HepG2 (cell line): ENCODE measurements at regions not wholly inside any gene's neighbourhood (a gene's known extent, or its start where the extent isn't known, plus 50 kb on each side); places are given as distances from the start of the nearest gene placed in this dataset.

Source experiments
- ATAC-seq: fragments of 200-7000 bp; cut with Tn5 transposase; 3 replicates; pipeline ENCODE4 v1.9.1; 2020; ENCODE audit warnings: mild to moderate bottlenecking, moderate library complexity
- BruUV-seq: library from RNA; stranded (reverse); fragments of 400-500 nt; replicated peaks from 2 replicates; lab custom pipeline; 2021; lab: Mats Ljungman, UMichigan
- CTCF ChIA-PET: fragments of 300-600 bp; formaldehyde crosslinking; extraction: SDS; loops from one replicate; lab custom pipeline; 2021; ENCODE audit warnings: low total read pairs, inconsistent platforms, low intra/inter-chr PET ratio; lab: Yijun Ruan, JAX
- POLR2A ChIA-PET: fragments of 350-600 bp; sonication (Branson Sonifier 250); formaldehyde crosslinking; loops from one replicate; lab custom pipeline; 2020; ENCODE audit warnings: antibody characterized with exemption, inconsistent platforms; lab: Yijun Ruan, JAX
- DNase-seq: peaks from one replicate; pipeline ENCODE4 v3.0.0-alpha.2; 2015; ENCODE audit warnings: low spot score
- FAIRE-seq: peaks from 3 replicates; lab custom pipeline; 2011; peaks lifted over from hg19 to GRCh38; lab: Jason Lieb, UNC
- H2AFZ ChIP-seq: one replicate; pipeline ENCODE4 v1.6.1; 2011; ENCODE audit warnings: low read length, inconsistent platforms
- H3K27ac ChIP-seq: fragments of 300-600 bp; 3 replicates; pipeline ENCODE4 v1.8.0; 2011; ENCODE audit warnings: mixed run types, mild to moderate bottlenecking, mixed read lengths, low read length, inconsistent platforms; ENCODE audit not compliant: insufficient read depth; ENCODE audit errors: extremely low read length
- H3K27me3 ChIP-seq, 2 experiments: fragments of 200-600 bp in 1 of 2; 2 replicates in 1 of 2; 3 replicates in 1 of 2; pipeline versions ENCODE4 v1.6.0 to v1.8.0; 2011; ENCODE audit warnings: low read length in 2 of 2, mild to moderate bottlenecking in 2 of 2, moderate library complexity in 2 of 2, inconsistent platforms in 1 of 2; ENCODE audit not compliant: insufficient read depth in 2 of 2, control insufficient read depth in 1 of 2
- H3K36me3 ChIP-seq, 2 experiments: fragments of 200-600 bp in 1 of 2; replicated peaks in 1 of 2; 2 replicates in 1 of 2; 3 replicates in 1 of 2; pipeline versions ENCODE4 v1.5.1 to v1.8.0; 2011; ENCODE audit warnings: low read length in 2 of 2, inconsistent platforms in 1 of 2; ENCODE audit not compliant: insufficient read depth in 2 of 2, control insufficient read depth in 1 of 2
- H3K4me1 ChIP-seq: 2 replicates; pipeline ENCODE4 v1.5.1; 2012; ENCODE audit warnings: low read length, inconsistent platforms; ENCODE audit not compliant: insufficient read depth
- H3K4me2 ChIP-seq: 2 replicates; pipeline ENCODE4 v1.6.0; 2011; ENCODE audit warnings: low read depth, low read length, inconsistent platforms
- H3K4me3 ChIP-seq, 3 experiments: fragments of 200-600 bp in 1 of 3; sonication (generic), shearing (Covaris generic) in 1 of 3; replicated peaks in 1 of 3; 2 replicates each; pipeline ENCODE4 v1.5.1; 2011 to 2016; ENCODE audit warnings: low read length in 3 of 3, inconsistent platforms in 2 of 3, low read depth in 2 of 3, mild to moderate bottlenecking in 2 of 3, control low read depth in 1 of 3, mixed read lengths in 1 of 3; ENCODE audit not compliant: insufficient read depth in 1 of 3
- H3K79me2 ChIP-seq: one replicate; pipeline ENCODE4 v1.6.1; 2011; ENCODE audit warnings: low read length, inconsistent platforms; ENCODE audit not compliant: insufficient read depth
- H3K9ac ChIP-seq: 2 replicates; pipeline ENCODE4 v1.6.0; 2011; ENCODE audit warnings: mild to moderate bottlenecking, low read depth, low read length, inconsistent platforms; ENCODE audit not compliant: insufficient read depth
- H3K9me3 ChIP-seq: 2 replicates; pipeline ENCODE4 v1.5.1; 2012; ENCODE audit warnings: mild to moderate bottlenecking, low read length
- H4K20me1 ChIP-seq: 2 replicates; pipeline ENCODE4 v1.6.0; 2011; ENCODE audit warnings: inconsistent platforms, mild to moderate bottlenecking, low read length, moderate library complexity; ENCODE audit not compliant: insufficient read depth
- ARID5B ChIP-seq: IDR thresholded peaks from 2 replicates; pipeline ENCODE4 v1.4.0; 2020; ENCODE audit warnings: mild to moderate bottlenecking, missing genetic modification reagents
- BRCA1 ChIP-seq: sonication (generic); formaldehyde crosslinking; IDR thresholded peaks from 2 replicates; pipeline ENCODE4 v1.4.0; 2020; ENCODE audit warnings: missing genetic modification reagents
- E2F5 ChIP-seq: sonication (generic); formaldehyde crosslinking; conservative IDR thresholded peaks from 2 replicates; pipeline ENCODE4 v1.4.0; 2020; ENCODE audit warnings: missing genetic modification reagents
- EHMT2 ChIP-seq: fragments of 200-600 bp; sonication (generic); IDR thresholded peaks from 2 replicates; pipeline ENCODE4 v1.7.0; 2017; ENCODE audit warnings: antibody characterized with exemption, low read depth, low read length, borderline replicate concordance
- ISL2 ChIP-seq: sonication (generic); formaldehyde crosslinking; IDR thresholded peaks from 2 replicates; pipeline ENCODE4 v1.5.0; 2020; ENCODE audit warnings: missing genetic modification reagents
- KDM4B ChIP-seq: sonication (generic); formaldehyde crosslinking; IDR thresholded peaks from 2 replicates; pipeline ENCODE4 v1.4.0; 2020; ENCODE audit warnings: missing genetic modification reagents
- MEIS1 ChIP-seq: sonication (generic); formaldehyde crosslinking; IDR thresholded peaks from 2 replicates; pipeline ENCODE4 v1.9.0; 2021; ENCODE audit warnings: mild to moderate bottlenecking, missing genetic modification reagents, moderate library complexity, borderline replicate concordance
- MZF1 ChIP-seq: sonication (generic); formaldehyde crosslinking; IDR thresholded peaks from 2 replicates; pipeline ENCODE4 v1.8.1; 2023; ENCODE audit warnings: mild to moderate bottlenecking, missing genetic modification reagents, borderline replicate concordance
- NFIC ChIP-seq: IDR thresholded peaks from 2 replicates; pipeline ENCODE4 v1.6.1; 2012; ENCODE audit warnings: mild to moderate bottlenecking, low read length, inconsistent platforms
- PHF8 ChIP-seq: sonication (generic); formaldehyde crosslinking; IDR thresholded peaks from 2 replicates; pipeline ENCODE4 v1.5.0; 2020; ENCODE audit warnings: missing genetic modification reagents
- POLR2AphosphoS5 ChIP-seq: IDR thresholded peaks from 2 replicates; pipeline ENCODE4 v1.6.1; 2012; ENCODE audit warnings: low read depth, low read length
- SMARCE1 ChIP-seq: fragments of 450-650 bp; IDR thresholded peaks from 2 replicates; pipeline ENCODE4 v1.6.1; 2017; ENCODE audit warnings: borderline replicate concordance
- TBP ChIP-seq: sonication (generic); formaldehyde crosslinking; IDR thresholded peaks from 2 replicates; pipeline ENCODE4 v1.5.0; 2020; ENCODE audit warnings: missing genetic modification reagents
- TP53 ChIP-seq: sonication (generic); formaldehyde crosslinking; conservative IDR thresholded peaks from 2 replicates; pipeline ENCODE4 v1.4.0; 2020; ENCODE audit warnings: missing genetic modification reagents
- ZBTB7B ChIP-seq: sonication (generic); formaldehyde crosslinking; IDR thresholded peaks from 2 replicates; pipeline ENCODE4 v1.4.0; 2020; ENCODE audit warnings: missing genetic modification reagents
- ZNF460 ChIP-seq: sonication (generic); formaldehyde crosslinking; IDR thresholded peaks from 2 replicates; pipeline ENCODE4 v1.5.1; 2020; ENCODE audit warnings: missing genetic modification reagents, mild to moderate bottlenecking, borderline replicate concordance
- ZNF484 ChIP-seq: sonication (generic); formaldehyde crosslinking; IDR thresholded peaks from 2 replicates; pipeline ENCODE4 v1.5.1; 2020; ENCODE audit warnings: mild to moderate bottlenecking, low read depth, missing genetic modification reagents, borderline replicate concordance
- WGBS: methylation state at CpG from one replicate; pipeline ENCODE4 v1.1.6; 2017; ENCODE audit warnings: low lambda C conversion rate; 5-methylcytosine and 5-hydroxymethylcytosine counted together
- in situ Hi-C: cut with HindIII; loops from 2 replicates; pipeline ENCODE4 v1.10.0; 2017; ENCODE audit warnings: low pct_unique_long_range_greater_than_20kb; ENCODE audit not compliant: extremely low pct_ligation_motif_present
- intact Hi-C: fragments of 100-400 bp; cut with micrococcal nuclease; formaldehyde crosslinking; loops from one replicate; pipeline ENCODE4 v1.10.0; 2022; ENCODE audit not compliant: unreplicated experiment
- TF ChIP-seq, protein P1 (sequence below): sonication (generic); formaldehyde crosslinking; IDR thresholded peaks from 2 replicates; pipeline ENCODE4 v1.8.0; 2022; ENCODE audit warnings: missing genetic modification reagents, mild to moderate bottlenecking, moderate library complexity, borderline replicate concordance
- TF ChIP-seq, protein P2 (sequence below): sonication (generic); formaldehyde crosslinking; IDR thresholded peaks from 2 replicates; pipeline ENCODE4 v1.8.1; 2023; ENCODE audit warnings: missing genetic modification reagents, mild to moderate bottlenecking, borderline replicate concordance

- TF ChIP-seq ZNF484 (CRISPR knock-in tag) (no peak), EHMT2 (no peak), ZNF460 (CRISPR knock-in tag) (no peak), SMARCE1 (no peak), BRCA1 (CRISPR knock-in tag) (no peak), E2F5 (no peak), MEIS1 (no peak), NFIC (no peak), MZF1 (no peak), ARID5B (CRISPR knock-in tag) (no peak), TP53 (no peak), TBP (CRISPR knock-in tag) (no peak), ISL2 (no peak), KDM4B (no peak), POLR2AphosphoS5 (no peak), ZBTB7B (no peak), PHF8 (no peak)
- TF ChIP-seq, protein P1, sequence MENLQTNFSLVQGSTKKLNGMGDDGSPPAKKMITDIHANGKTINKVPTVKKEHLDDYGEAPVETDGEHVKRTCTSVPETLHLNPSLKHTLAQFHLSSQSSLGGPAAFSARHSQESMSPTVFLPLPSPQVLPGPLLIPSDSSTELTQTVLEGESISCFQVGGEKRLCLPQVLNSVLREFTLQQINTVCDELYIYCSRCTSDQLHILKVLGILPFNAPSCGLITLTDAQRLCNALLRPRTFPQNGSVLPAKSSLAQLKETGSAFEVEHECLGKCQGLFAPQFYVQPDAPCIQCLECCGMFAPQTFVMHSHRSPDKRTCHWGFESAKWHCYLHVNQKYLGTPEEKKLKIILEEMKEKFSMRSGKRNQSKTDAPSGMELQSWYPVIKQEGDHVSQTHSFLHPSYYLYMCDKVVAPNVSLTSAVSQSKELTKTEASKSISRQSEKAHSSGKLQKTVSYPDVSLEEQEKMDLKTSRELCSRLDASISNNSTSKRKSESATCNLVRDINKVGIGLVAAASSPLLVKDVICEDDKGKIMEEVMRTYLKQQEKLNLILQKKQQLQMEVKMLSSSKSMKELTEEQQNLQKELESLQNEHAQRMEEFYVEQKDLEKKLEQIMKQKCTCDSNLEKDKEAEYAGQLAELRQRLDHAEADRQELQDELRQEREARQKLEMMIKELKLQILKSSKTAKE (CRISPR knock-in tag), result no peak
- TF ChIP-seq, protein P2, sequence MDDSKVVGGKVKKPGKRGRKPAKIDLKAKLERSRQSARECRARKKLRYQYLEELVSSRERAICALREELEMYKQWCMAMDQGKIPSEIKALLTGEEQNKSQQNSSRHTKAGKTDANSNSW (CRISPR knock-in tag), result no peak
Measured at GRCh38 chr5:155620821-155621410, 607.4 kb downstream of the KIF4B start.

More at GRCh38 chr5:155620821-155621410, 607.4 kb downstream of the KIF4B start:
- Histone ChIP-seq H3K9ac (no peak overlapping the region), H3K27me3 (no peaks in the 10 kb centered on the region; a peak in 1 of 5 replicates), H3K79me2 (no peaks in the 10 kb centered on the region), H3K4me2 (no peak overlapping the region), H3K27ac (no peak overlapping the region), H3K4me1 (no peaks in the 10 kb centered on the region; the same call in 1 of the 2 replicates), H3K9me3 (no peaks in the 10 kb centered on the region), H4K20me1 (no peaks in the 10 kb centered on the region), H2AFZ (no peak overlapping the region), H3K4me3 (no peak overlapping the region), H3K36me3 (no peaks in the 10 kb centered on the region)
- no peak for ATAC-seq
- WGBS, result 3% methylated on average over 7 of the region's 7 CpGs
- no peak for FAIRE-seq
- intact Hi-C loops (no loop called here), in situ Hi-C loops (no loop called here)
- ChIA-PET CTCF (no interaction called here), POLR2A (no interaction called here)
- BruUV-seq, result no TSS peak
- DNase-seq, result no peak
